Activated T-cell treated with anti-CD3 and anti-CD28 coated beads, Interleukin-2, amount 50 U/mL, for 72 hours (primary cell): ENCODE measurements at regions not wholly inside any gene's neighbourhood (a gene's known extent, or its start where the extent isn't known, plus 50 kb on each side); places are given as distances from the start of the nearest gene placed in this dataset.
"Not testable (repeated sequence)": the region's sequence is repeated elsewhere in the genome, so short reads cannot be mapped to it uniquely, and the experiment has no call there.

Experiments
- ATAC-seq, 2 donors: fragments of 150-1000 bp; cut with Tn5 transposase; replicated peaks in 1 of 2; 2 replicates each; pipeline ENCODE4 v1.10.0; 2021; ENCODE audit warnings: moderate library complexity in 2 of 2, mild to moderate bottlenecking in 1 of 2
- DNase-seq, 2 donors: peaks; one replicate each; pipeline ENCODE4 v3.0.0; 2021 to 2022; ENCODE audit warnings: mixed read lengths in 1 of 2
- H3K27ac Mint-ChIP-seq: one replicate; pipeline ENCODE4 v1.8.0; 2022; ENCODE audit warnings: mild to moderate bottlenecking, moderate library complexity, mixed read lengths
- H3K27me3 Mint-ChIP-seq: one replicate; pipeline ENCODE4 v1.8.0; 2022; ENCODE audit warnings: low read depth, mixed read lengths
- H3K36me3 Mint-ChIP-seq, 2 donors: one replicate each; pipeline ENCODE4 v1.8.0; 2022; ENCODE audit warnings: mixed read lengths in 2 of 2, mild to moderate bottlenecking in 1 of 2; ENCODE audit not compliant: insufficient read depth in 2 of 2
- H3K4me1 Mint-ChIP-seq: one replicate; pipeline ENCODE4 v1.8.0; 2022; ENCODE audit warnings: low read depth, mixed read lengths
- H3K4me3 Mint-ChIP-seq, 2 donors: one replicate each; pipeline ENCODE4 v1.8.0; 2022; ENCODE audit warnings: mild to moderate bottlenecking in 2 of 2, mixed read lengths in 2 of 2, moderate library complexity in 2 of 2
- H3K9me3 Mint-ChIP-seq, 2 donors: one replicate each; pipeline ENCODE4 v1.8.0; 2022; ENCODE audit warnings: mixed read lengths in 2 of 2

- H3K27me3 Mint-ChIP-seq = no peaks in the 10 kb centered on the region
These were observed 680.5 kb downstream of the QKI start for GRCh38 chr6:164095056-164095455.

GRCh38 chr6:164087870-164088269 lies 673.4 kb downstream of the QKI start:
- no peak overlapping the region for H3K4me3 Mint-ChIP-seq
- no peaks in the 10 kb centered on the region for H3K4me1 Mint-ChIP-seq
- no peak for DNase-seq
- no peak overlapping the region for H3K27ac Mint-ChIP-seq
- no peaks in the 10 kb centered on the region for H3K9me3 Mint-ChIP-seq
- H3K27me3 Mint-ChIP-seq = no peaks in the 10 kb centered on the region
- ATAC-seq = no peak
- peaks cover 0 to 1% of the 10 kb centered on the region in 2 donors for H3K36me3 Mint-ChIP-seq

More at GRCh38 chr6:164095056-164095455, 680.5 kb downstream of the QKI start:
- H3K27ac Mint-ChIP-seq = no peak overlapping the region
- DNase-seq (no peak), ATAC-seq (no peak)
- H3K4me1 Mint-ChIP-seq = no peaks in the 10 kb centered on the region
- H3K36me3 Mint-ChIP-seq = no peaks in the 10 kb centered on the region
- peaks cover 0 to 7% of the 10 kb centered on the region in 2 donors for H3K9me3 Mint-ChIP-seq
- H3K4me3 Mint-ChIP-seq = no peak overlapping the region

- no peaks in the 10 kb centered on the region for H3K4me1 Mint-ChIP-seq
- H3K27me3 Mint-ChIP-seq = no peaks in the 10 kb centered on the region
- H3K27ac Mint-ChIP-seq = no peak overlapping the region
- ATAC-seq = no peak
- no peak overlapping the region for H3K4me3 Mint-ChIP-seq
- H3K36me3 Mint-ChIP-seq = peaks cover 0 to 1% of the 10 kb centered on the region in 2 donors
- H3K9me3 Mint-ChIP-seq = no peaks in the 10 kb centered on the region
- DNase-seq = no peak
These were observed 672.7 kb downstream of the QKI start for GRCh38 chr6:164087211-164087610.

DNA sequence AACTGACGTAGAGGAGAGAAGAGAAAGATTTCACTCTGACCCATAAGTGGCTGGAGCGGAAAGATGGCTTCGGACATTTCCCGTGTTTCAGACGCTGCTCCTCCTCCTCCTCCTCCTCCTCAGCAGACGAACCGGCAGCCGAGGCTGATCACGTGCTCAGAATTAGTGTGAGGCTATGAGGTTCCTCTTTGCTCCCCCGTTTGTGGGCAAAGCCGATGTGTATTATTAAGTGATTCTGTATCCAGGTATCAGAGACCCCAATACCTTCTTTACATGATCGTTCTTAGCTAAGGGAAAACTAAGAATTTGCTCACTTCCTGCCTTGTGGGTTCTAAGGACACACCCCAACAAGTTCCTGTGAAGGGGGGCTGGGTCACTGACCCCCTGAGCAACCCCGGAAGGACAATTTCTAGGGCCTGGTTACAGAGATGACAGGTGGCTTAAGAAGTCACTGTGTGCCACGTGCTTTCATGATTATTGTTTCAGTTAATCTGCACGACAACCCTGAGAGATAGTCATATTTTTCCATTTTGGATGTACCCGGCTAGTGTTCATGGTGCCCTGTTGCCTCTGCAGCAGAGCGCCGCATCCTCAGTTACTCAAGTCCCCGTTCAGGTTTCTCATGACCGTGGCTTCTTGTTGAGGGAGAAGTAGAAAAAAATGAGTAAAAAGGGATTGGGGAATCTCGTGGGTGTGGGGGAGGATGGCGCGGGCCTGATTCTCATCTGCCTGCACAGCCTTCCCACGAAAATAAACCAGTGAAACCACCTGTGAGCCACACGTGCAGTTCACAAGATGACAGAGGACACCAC lies 671.8 kb downstream of the QKI start:
- Mint-ChIP-seq H3K27ac (no peak overlapping the region), H3K27me3 (no peaks in the 10 kb centered on the region), H3K36me3 (peaks cover 0 to 1% of the 10 kb centered on the region in 2 donors), H3K9me3 (no peaks in the 10 kb centered on the region), H3K4me3 (no peak overlapping the region), H3K4me1 (no peaks in the 10 kb centered on the region)
- ATAC-seq (no peak), DNase-seq (no peak)

DNA sequence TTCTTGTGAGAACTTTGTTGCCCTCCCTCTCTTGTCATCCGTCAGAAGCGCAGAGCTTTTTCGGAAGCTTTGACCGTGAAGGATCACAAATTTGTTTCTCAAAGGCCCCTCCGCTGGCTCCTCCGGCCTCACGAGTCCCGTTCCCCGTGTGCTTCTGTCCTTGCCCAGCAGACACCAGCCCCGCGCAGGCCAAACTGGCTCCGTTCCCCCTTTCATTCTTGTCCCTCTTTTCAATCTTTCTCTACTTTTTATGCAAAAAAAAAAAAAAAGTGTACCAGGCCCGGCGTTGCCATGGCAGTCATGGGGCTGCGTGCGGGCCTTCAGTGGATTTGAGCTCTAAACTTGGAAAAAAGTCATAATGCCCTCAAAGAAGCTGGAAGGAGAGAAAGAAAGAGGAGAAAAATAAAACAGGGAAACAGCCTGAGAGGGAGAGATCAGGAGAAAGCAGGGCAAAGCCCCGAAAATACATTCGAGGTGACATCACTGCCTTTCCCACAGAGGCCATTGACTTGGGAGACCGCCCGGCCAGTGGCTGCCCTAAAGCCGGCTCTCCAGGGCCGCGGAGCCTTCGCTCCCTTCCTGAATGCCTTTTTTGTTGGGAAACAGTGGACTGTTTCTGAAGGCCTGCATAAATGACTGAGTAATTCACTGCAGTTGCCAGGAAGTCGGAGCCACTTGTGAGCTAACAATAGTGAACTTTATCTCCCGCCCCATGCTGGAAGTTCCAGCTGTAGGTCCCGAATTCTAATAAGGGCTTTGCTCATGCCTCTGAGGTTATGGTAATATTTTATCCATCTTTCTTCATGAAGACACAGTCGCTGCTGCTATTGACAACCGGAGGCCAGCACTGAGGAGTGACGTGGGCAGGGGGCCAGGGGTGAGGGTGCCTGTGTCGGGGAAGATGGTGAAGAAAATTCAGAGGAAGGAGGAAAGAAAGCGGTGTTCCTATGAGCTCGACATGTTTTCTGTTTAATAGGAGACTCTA lies 670.9 kb downstream of the QKI start:
- no peak for ATAC-seq
- Mint-ChIP-seq H3K4me1 (no peaks in the 10 kb centered on the region), H3K36me3 (peaks cover 0 to 1% of the 10 kb centered on the region in 2 donors), H3K27me3 (no peaks in the 10 kb centered on the region), H3K9me3 (no peaks in the 10 kb centered on the region), H3K27ac (no peak overlapping the region), H3K4me3 (no peak overlapping the region)
- DNase-seq = no peak

GRCh38 chr6:164079275-164079600 lies 664.7 kb downstream of the QKI start:
- no peaks in the 10 kb centered on the region for H3K36me3 Mint-ChIP-seq
- H3K4me3 Mint-ChIP-seq = no peak overlapping the region
- ATAC-seq (no peak), DNase-seq (no peak)
- no peaks in the 10 kb centered on the region for H3K4me1 Mint-ChIP-seq
- no peaks in the 10 kb centered on the region for H3K27me3 Mint-ChIP-seq
- no peak overlapping the region for H3K27ac Mint-ChIP-seq
- H3K9me3 Mint-ChIP-seq = peaks cover 0 to 8% of the 10 kb centered on the region in 2 donors

- no peak for DNase-seq
- no peak overlapping the region for H3K27ac Mint-ChIP-seq
- peaks cover 0 to 8% of the 10 kb centered on the region in 2 donors for H3K9me3 Mint-ChIP-seq
- no peaks in the 10 kb centered on the region for H3K36me3 Mint-ChIP-seq
- H3K4me1 Mint-ChIP-seq = no peaks in the 10 kb centered on the region
- no peak for ATAC-seq
- no peak overlapping the region for H3K4me3 Mint-ChIP-seq
- no peaks in the 10 kb centered on the region for H3K27me3 Mint-ChIP-seq
These were observed 664.2 kb downstream of the QKI start for GRCh38 chr6:164078532-164079274.

DNA sequence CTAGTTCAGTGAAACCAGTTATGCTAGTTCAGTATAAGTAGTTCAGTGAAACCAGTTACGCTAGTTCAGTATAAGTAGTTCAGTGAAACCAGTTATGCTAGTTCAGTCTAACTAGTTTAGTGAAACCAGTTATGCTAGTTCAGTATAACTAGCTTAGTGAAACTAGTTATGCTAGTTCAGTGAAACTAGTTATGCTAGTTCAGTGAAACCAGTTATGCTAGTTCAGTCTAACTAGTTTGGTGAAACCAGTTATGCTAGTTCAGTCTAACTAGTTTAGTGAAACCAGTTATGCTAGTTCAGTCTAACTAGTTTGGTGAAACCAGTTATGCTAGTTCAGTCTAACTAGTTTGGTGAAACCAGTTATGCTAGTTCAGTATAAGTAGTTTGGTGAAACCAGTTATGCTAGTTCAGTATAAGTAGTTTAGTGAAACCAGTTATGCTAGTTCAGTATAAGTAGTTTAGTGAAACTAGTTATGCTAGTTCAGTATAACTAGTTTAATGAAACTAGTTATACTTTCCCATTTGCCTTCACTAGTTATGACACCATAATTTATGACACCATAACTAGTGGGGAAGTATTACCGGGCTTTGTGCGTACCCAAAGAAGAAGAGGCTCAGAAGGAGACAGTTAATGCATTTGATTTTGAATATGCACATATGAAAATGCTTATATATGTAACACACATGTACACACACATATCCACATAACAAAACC lies 662.5 kb downstream of the QKI start:
- not testable (repeated sequence) for H3K4me1 Mint-ChIP-seq, H3K9me3 Mint-ChIP-seq, ATAC-seq, H3K4me3 Mint-ChIP-seq, H3K36me3 Mint-ChIP-seq, H3K27me3 Mint-ChIP-seq, DNase-seq, H3K27ac Mint-ChIP-seq

- Mint-ChIP-seq H3K27me3 (no peaks in the 10 kb centered on the region), H3K4me3 (no peak overlapping the region), H3K9me3 (peaks cover 1 to 10% of the 10 kb centered on the region in 2 donors), H3K36me3 (no peaks in the 10 kb centered on the region), H3K4me1 (no peaks in the 10 kb centered on the region), H3K27ac (no peak overlapping the region)
- ATAC-seq (no peak), DNase-seq (no peak)
These were observed 661.6 kb downstream of the QKI start for GRCh38 chr6:164075981-164076615.

GRCh38 chr6:164072240-164072666 lies 657.7 kb downstream of the QKI start:
- Mint-ChIP-seq H3K27ac (no peak overlapping the region), H3K4me1 (no peaks in the 10 kb centered on the region), H3K36me3 (no peaks in the 10 kb centered on the region), H3K27me3 (no peaks in the 10 kb centered on the region), H3K4me3 (no peak overlapping the region), H3K9me3 (peaks cover 1 to 7% of the 10 kb centered on the region in 2 donors)
- no peak for DNase-seq
- ATAC-seq = no peak

GRCh38 chr6:164069350-164069990 lies 655.0 kb downstream of the QKI start:
- no peak overlapping the region for H3K4me3 Mint-ChIP-seq
- ATAC-seq (no peak), DNase-seq (no peak)
- no peaks in the 10 kb centered on the region for H3K36me3 Mint-ChIP-seq
- no peaks in the 10 kb centered on the region for H3K27me3 Mint-ChIP-seq
- H3K27ac Mint-ChIP-seq = no peak overlapping the region
- H3K4me1 Mint-ChIP-seq = no peaks in the 10 kb centered on the region
- peaks cover 1 to 5% of the 10 kb centered on the region in 2 donors for H3K9me3 Mint-ChIP-seq

- Mint-ChIP-seq H3K9me3 (peaks cover 1 to 5% of the 10 kb centered on the region in 2 donors), H3K4me1 (no peaks in the 10 kb centered on the region), H3K27me3 (no peaks in the 10 kb centered on the region), H3K27ac (no peak overlapping the region), H3K36me3 (no peaks in the 10 kb centered on the region), H3K4me3 (no peak overlapping the region)
- ATAC-seq (no peak), DNase-seq (no peak)
These were observed 654.0 kb downstream of the QKI start for GRCh38 chr6:164068527-164068926.
